ENCODE measurements at regions not wholly inside any gene's neighbourhood (a gene's known extent, or its start where the extent isn't known, plus 50 kb on each side); places are given as distances from the start of the nearest gene placed in this dataset.

DNA sequence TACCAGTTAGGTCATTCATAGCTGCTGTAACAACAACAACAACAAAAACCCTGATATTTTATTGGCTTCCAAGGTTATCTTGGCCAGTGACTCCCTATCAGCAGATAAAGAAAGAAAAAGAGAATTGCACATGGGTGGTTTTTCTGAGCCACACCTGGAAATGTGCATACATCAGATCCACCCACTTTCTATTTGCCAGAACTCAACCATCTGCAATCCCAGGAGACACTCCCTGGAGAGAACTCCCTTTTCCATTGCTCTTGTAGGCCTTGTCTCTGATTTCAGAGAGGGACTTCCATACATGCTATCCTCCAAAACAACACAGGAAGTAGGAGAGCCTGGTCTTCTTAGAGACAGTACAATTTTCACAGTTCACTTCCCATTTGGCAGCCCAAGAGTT is 74.9 kb upstream of the ZC3H11B start:
- H3K27ac ChIP-seq (ENCODE audit: low read depth, low read length, poor library complexity, severe bottlenecking) = no peak overlapping the region
- H3K36me3 ChIP-seq (ENCODE audit: insufficient read depth, low read length) = no peaks in the 10 kb centered on the region
- H3K79me2 ChIP-seq (ENCODE audit: insufficient read depth, low read length) = no peaks in the 10 kb centered on the region
- no peaks in the 10 kb centered on the region for H3K9me3 ChIP-seq (ENCODE audit: low read length)
- H2AFZ ChIP-seq (ENCODE audit: low read length) = no peak overlapping the region
- no peak overlapping the region for H3K4me2 ChIP-seq (ENCODE audit: low read length)
- no peak overlapping the region for H3K4me3 ChIP-seq (ENCODE audit: low read depth, low read length, poor library complexity, severe bottlenecking)
- no peaks in the 10 kb centered on the region for H3K27me3 ChIP-seq (ENCODE audit: insufficient read depth, low read length)
- no peaks in the 10 kb centered on the region for H3F3A ChIP-seq (ENCODE audit: insufficient read depth, low read length)
- H3K9ac ChIP-seq (ENCODE audit: low read length) = no peak overlapping the region
- H3K4me1 ChIP-seq (ENCODE audit: insufficient read depth, low read length, severe bottlenecking) = no peaks in the 10 kb centered on the region
- H3K9me2 ChIP-seq (ENCODE audit: low read depth, low read length) = no peaks in the 10 kb centered on the region
- H4K20me1 ChIP-seq (ENCODE audit: insufficient read depth, low read length) = no peaks in the 10 kb centered on the region
- TF ChIP-seq EZH2 (IDR thresholded peaks at IDR 0.05; ENCODE audit: borderline replicate concordance, low read length) = no peak
- TF ChIP-seq, protein P1, sequence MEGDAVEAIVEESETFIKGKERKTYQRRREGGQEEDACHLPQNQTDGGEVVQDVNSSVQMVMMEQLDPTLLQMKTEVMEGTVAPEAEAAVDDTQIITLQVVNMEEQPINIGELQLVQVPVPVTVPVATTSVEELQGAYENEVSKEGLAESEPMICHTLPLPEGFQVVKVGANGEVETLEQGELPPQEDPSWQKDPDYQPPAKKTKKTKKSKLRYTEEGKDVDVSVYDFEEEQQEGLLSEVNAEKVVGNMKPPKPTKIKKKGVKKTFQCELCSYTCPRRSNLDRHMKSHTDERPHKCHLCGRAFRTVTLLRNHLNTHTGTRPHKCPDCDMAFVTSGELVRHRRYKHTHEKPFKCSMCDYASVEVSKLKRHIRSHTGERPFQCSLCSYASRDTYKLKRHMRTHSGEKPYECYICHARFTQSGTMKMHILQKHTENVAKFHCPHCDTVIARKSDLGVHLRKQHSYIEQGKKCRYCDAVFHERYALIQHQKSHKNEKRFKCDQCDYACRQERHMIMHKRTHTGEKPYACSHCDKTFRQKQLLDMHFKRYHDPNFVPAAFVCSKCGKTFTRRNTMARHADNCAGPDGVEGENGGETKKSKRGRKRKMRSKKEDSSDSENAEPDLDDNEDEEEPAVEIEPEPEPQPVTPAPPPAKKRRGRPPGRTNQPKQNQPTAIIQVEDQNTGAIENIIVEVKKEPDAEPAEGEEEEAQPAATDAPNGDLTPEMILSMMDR (IDR thresholded peaks at IDR 0.05; ENCODE audit: low read length) = no peak

GRCh38 chr1:219686171-219686570 is 73.3 kb upstream of the ZC3H11B start:
- Histone ChIP-seq H2AFZ (ENCODE audit: low read length) (no peak overlapping the region), H3K9me2 (ENCODE audit: low read depth, low read length) (no peaks in the 10 kb centered on the region), H3K79me2 (ENCODE audit: insufficient read depth, low read length) (no peaks in the 10 kb centered on the region), H3K9ac (ENCODE audit: low read length) (no peak overlapping the region), H3K36me3 (ENCODE audit: insufficient read depth, low read length) (no peaks in the 10 kb centered on the region), H3K9me3 (ENCODE audit: low read length) (no peaks in the 10 kb centered on the region), H3K4me3 (ENCODE audit: low read depth, low read length, poor library complexity, severe bottlenecking) (no peak overlapping the region), H3K4me1 (ENCODE audit: insufficient read depth, low read length, severe bottlenecking) (no peaks in the 10 kb centered on the region), H3K27ac (ENCODE audit: low read depth, low read length, poor library complexity, severe bottlenecking) (no peak overlapping the region), H3K27me3 (ENCODE audit: insufficient read depth, low read length) (no peaks in the 10 kb centered on the region), H3K4me2 (ENCODE audit: low read length) (no peak overlapping the region), H3F3A (ENCODE audit: insufficient read depth, low read length) (no peaks in the 10 kb centered on the region), H4K20me1 (ENCODE audit: insufficient read depth, low read length) (no peaks in the 10 kb centered on the region)
- no peak for TF ChIP-seq EZH2 (IDR thresholded peaks at IDR 0.05; ENCODE audit: borderline replicate concordance, low read length)
- TF ChIP-seq, protein P1 (IDR thresholded peaks at IDR 0.05; ENCODE audit: low read length) = no peak

DNA sequence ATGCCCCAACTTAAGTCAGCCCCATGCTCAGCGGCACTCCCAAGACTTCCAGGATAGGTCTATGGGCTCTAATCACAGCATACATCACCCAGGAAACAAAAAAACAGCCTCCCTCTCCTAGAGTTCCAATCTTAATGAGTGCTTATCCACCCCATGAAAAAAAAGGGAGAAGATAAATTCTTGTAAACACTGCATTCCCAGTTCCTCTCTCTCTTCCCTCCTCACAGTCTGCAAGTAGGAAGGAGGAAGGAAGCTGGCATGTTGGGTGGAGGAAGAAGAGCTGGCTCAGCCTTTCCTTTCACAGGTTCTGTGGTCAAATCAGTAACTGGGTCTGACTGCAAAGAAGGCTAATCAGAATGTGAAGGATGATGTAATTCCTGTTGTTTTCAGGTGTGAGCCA is 69.9 kb upstream of the ZC3H11B start:
- H3K4me2 ChIP-seq (ENCODE audit: low read length) = no peak overlapping the region
- no peak for TF ChIP-seq EZH2 (IDR thresholded peaks at IDR 0.05; ENCODE audit: borderline replicate concordance, low read length)
- TF ChIP-seq, protein P1 (IDR thresholded peaks at IDR 0.05; ENCODE audit: low read length) = no peak
- H3K9ac ChIP-seq (ENCODE audit: low read length) = no peak overlapping the region
- H3K9me2 ChIP-seq (ENCODE audit: low read depth, low read length) = no peaks in the 10 kb centered on the region
- no peaks in the 10 kb centered on the region for H4K20me1 ChIP-seq (ENCODE audit: insufficient read depth, low read length)
- H2AFZ ChIP-seq (ENCODE audit: low read length) = no peak overlapping the region
- H3K4me3 ChIP-seq (ENCODE audit: low read depth, low read length, poor library complexity, severe bottlenecking) = no peak overlapping the region
- H3K27me3 ChIP-seq (ENCODE audit: insufficient read depth, low read length) = no peaks in the 10 kb centered on the region
- H3K36me3 ChIP-seq (ENCODE audit: insufficient read depth, low read length) = no peaks in the 10 kb centered on the region
- H3K79me2 ChIP-seq (ENCODE audit: insufficient read depth, low read length) = no peaks in the 10 kb centered on the region
- no peaks in the 10 kb centered on the region for H3F3A ChIP-seq (ENCODE audit: insufficient read depth, low read length)
- H3K4me1 ChIP-seq (ENCODE audit: insufficient read depth, low read length, severe bottlenecking) = no peaks in the 10 kb centered on the region
- no peaks in the 10 kb centered on the region for H3K9me3 ChIP-seq (ENCODE audit: low read length)
- H3K27ac ChIP-seq (ENCODE audit: low read depth, low read length, poor library complexity, severe bottlenecking) = no peak overlapping the region

All from OCI-LY1 (cell line).